ENCODE measurements at regions not wholly inside any gene's neighbourhood (a gene's known extent, or its start where the extent isn't known, plus 50 kb on each side); places are given as distances from the start of the nearest gene placed in this dataset.

GRCh38 chr13:77465603-77466195 lies 69.8 kb upstream of the SCEL start:
- H3K27ac ChIP-seq (ENCODE audit: low read depth in 2 of 2, low read length in 2 of 2) = no peak overlapping the region
- H3K27me3 ChIP-seq (ENCODE audit: control insufficient read depth, insufficient read depth, low read length) = no peaks in the 10 kb centered on the region
- H3K4me3 ChIP-seq (ENCODE audit: low read length in 3 of 3) = no peak overlapping the region
- H3K4me1 ChIP-seq (ENCODE audit: control insufficient read depth in 2 of 3, insufficient read depth in 2 of 3, low read depth in 1 of 3, low read length in 3 of 3) = no peaks in the 10 kb centered on the region
- intact Hi-C loops (cut with DNase I) = no loop called here
- no peaks in the 10 kb centered on the region for H3K36me3 ChIP-seq (ENCODE audit: control insufficient read depth in 2 of 3, insufficient read depth in 3 of 3, low read length in 3 of 3)
- H3K9ac ChIP-seq (ENCODE audit: low read length in 3 of 3) = no peak overlapping the region
- DNase-seq (no peak), FAIRE-seq (no peak)
- no peaks in the 10 kb centered on the region for H3K9me3 ChIP-seq (ENCODE audit: control insufficient read depth in 2 of 3, insufficient read depth in 1 of 3, low read length in 3 of 3)
- no peak for TF ChIP-seq CTCF (IDR thresholded peaks at IDR 0.05; ENCODE audit: borderline replicate concordance, extremely low read depth, insufficient read depth)

- no peak for TF ChIP-seq CTCF (IDR thresholded peaks at IDR 0.05; ENCODE audit: borderline replicate concordance, extremely low read depth, insufficient read depth)
- no peaks in the 10 kb centered on the region for H3K9me3 ChIP-seq (ENCODE audit: control insufficient read depth in 2 of 3, insufficient read depth in 1 of 3, low read length in 3 of 3)
- no peak overlapping the region for H3K4me3 ChIP-seq (ENCODE audit: low read length in 3 of 3)
- H3K27ac ChIP-seq (ENCODE audit: low read depth in 2 of 2, low read length in 2 of 2) = no peak overlapping the region
- FAIRE-seq (no peak), DNase-seq (no peak)
- H3K27me3 ChIP-seq (ENCODE audit: control insufficient read depth, insufficient read depth, low read length) = no peaks in the 10 kb centered on the region
- intact Hi-C loops (cut with DNase I) = no loop called here
- no peaks in the 10 kb centered on the region for H3K4me1 ChIP-seq (ENCODE audit: control insufficient read depth in 2 of 3, insufficient read depth in 2 of 3, low read depth in 1 of 3, low read length in 3 of 3)
- H3K36me3 ChIP-seq (ENCODE audit: control insufficient read depth in 2 of 3, insufficient read depth in 3 of 3, low read length in 3 of 3) = no peaks in the 10 kb centered on the region
- H3K9ac ChIP-seq (ENCODE audit: low read length in 3 of 3) = no peak overlapping the region
Measured at GRCh38 chr13:77460195-77460594, 75.3 kb upstream of the SCEL start.

GRCh38 chr13:77459592-77459991 lies 75.9 kb upstream of the SCEL start:
- H3K9me3 ChIP-seq (ENCODE audit: control insufficient read depth in 2 of 3, insufficient read depth in 1 of 3, low read length in 3 of 3) = no peaks in the 10 kb centered on the region
- TF ChIP-seq CTCF (IDR thresholded peaks at IDR 0.05; ENCODE audit: borderline replicate concordance, extremely low read depth, insufficient read depth) = no peak
- DNase-seq = no peak
- H3K27ac ChIP-seq (ENCODE audit: low read depth in 2 of 2, low read length in 2 of 2) = no peak overlapping the region
- no peak overlapping the region for H3K4me3 ChIP-seq (ENCODE audit: low read length in 3 of 3)
- FAIRE-seq = no peak
- H3K4me1 ChIP-seq (ENCODE audit: control insufficient read depth in 2 of 3, insufficient read depth in 2 of 3, low read depth in 1 of 3, low read length in 3 of 3) = no peaks in the 10 kb centered on the region
- intact Hi-C loops (cut with DNase I) = no loop called here
- no peaks in the 10 kb centered on the region for H3K27me3 ChIP-seq (ENCODE audit: control insufficient read depth, insufficient read depth, low read length)
- H3K9ac ChIP-seq (ENCODE audit: low read length in 3 of 3) = no peak overlapping the region
- no peaks in the 10 kb centered on the region for H3K36me3 ChIP-seq (ENCODE audit: control insufficient read depth in 2 of 3, insufficient read depth in 3 of 3, low read length in 3 of 3)

- no peaks in the 10 kb centered on the region for H3K27me3 ChIP-seq (ENCODE audit: control insufficient read depth, insufficient read depth, low read length)
- FAIRE-seq (no peak), DNase-seq (no peak)
- no peaks in the 10 kb centered on the region for H3K4me1 ChIP-seq (ENCODE audit: control insufficient read depth in 2 of 3, insufficient read depth in 2 of 3, low read depth in 1 of 3, low read length in 3 of 3)
- no peaks in the 10 kb centered on the region for H3K36me3 ChIP-seq (ENCODE audit: control insufficient read depth in 2 of 3, insufficient read depth in 3 of 3, low read length in 3 of 3)
- intact Hi-C loops (cut with DNase I) = no loop called here
- H3K9me3 ChIP-seq (ENCODE audit: control insufficient read depth in 2 of 3, insufficient read depth in 1 of 3, low read length in 3 of 3) = no peaks in the 10 kb centered on the region
- no peak overlapping the region for H3K9ac ChIP-seq (ENCODE audit: low read length in 3 of 3)
- TF ChIP-seq CTCF (IDR thresholded peaks at IDR 0.05; ENCODE audit: borderline replicate concordance, extremely low read depth, insufficient read depth) = no peak
- H3K4me3 ChIP-seq (ENCODE audit: low read length in 3 of 3) = no peak overlapping the region
- no peak overlapping the region for H3K27ac ChIP-seq (ENCODE audit: low read depth in 2 of 2, low read length in 2 of 2)
Measured at GRCh38 chr13:77458736-77459135, 76.8 kb upstream of the SCEL start.

All from kidney (tissue), 13 donors.